ENCODE measurements at regions not wholly inside any gene's neighbourhood (a gene's known extent, or its start where the extent isn't known, plus 50 kb on each side); places are given as distances from the start of the nearest gene placed in this dataset.

- TF ChIP-seq CTCF (conservative IDR thresholded peaks at IDR 0.05; ENCODE audit: low read depth, low read length) (no peak), EZH2 (IDR thresholded peaks at IDR 0.05; ENCODE audit: low read length, unreplicated experiment) (no peak)
Measured at GRCh38 chr1:221884821-221885220, 142.9 kb upstream of the DUSP10 start.

All from PC-3 (cell line).